Gastroesophageal sphincter (tissue), 4 donors: ENCODE measurements at regions not wholly inside any gene's neighbourhood (a gene's known extent, or its start where the extent isn't known, plus 50 kb on each side); places are given as distances from the start of the nearest gene placed in this dataset.

Experiments used
- ATAC-seq: fragments of 150-250 bp; one replicate; pipeline ENCODE4 v1.9.1; 2016; ENCODE audit warnings: mild to moderate bottlenecking, moderate library complexity
- H3K27ac ChIP-seq, 4 donors: fragments of 200-600 bp; sonication (generic) in 3 of 4; 1 replicate in 3 of 4; 2 replicates in 1 of 4; pipeline ENCODE4 v1.5.1; 2016 to 2019
- H3K27me3 ChIP-seq: fragments of 200-600 bp; sonication (generic); one replicate; pipeline ENCODE4 v1.5.1; 2019
- H3K36me3 ChIP-seq, 2 donors: fragments of 200-600 bp; sonication (generic); one replicate each; pipeline ENCODE4 v1.5.1; 2019; ENCODE audit warnings: control low read depth in 1 of 2
- H3K4me1 ChIP-seq, 3 donors: fragments of 200-600 bp; sonication (generic); 1 replicate in 2 of 3; 2 replicates in 1 of 3; pipeline ENCODE4 v1.5.1; 2016 to 2019; ENCODE audit warnings: control low read depth in 2 of 3
- H3K4me3 ChIP-seq, 2 donors: fragments of 200-600 bp; sonication (generic); one replicate each; pipeline ENCODE4 v1.5.1; 2019; ENCODE audit warnings: mild to moderate bottlenecking in 1 of 2, moderate library complexity in 1 of 2
- H3K9me3 ChIP-seq, 3 donors: fragments of 200-600 bp; sonication (generic); one replicate each; pipeline ENCODE4 v1.5.1; 2017 to 2019; ENCODE audit warnings: control low read depth in 2 of 3
- CTCF ChIP-seq, 4 experiments: fragments of 200-600 bp in 2 of 4; fragments of 450-650 bp in 2 of 4; sonication (generic) in 1 of 4; IDR thresholded peaks; one replicate each; pipeline ENCODE4 v1.5.1; 2017 to 2019; ENCODE audit warnings: antibody characterized with exemption in 4 of 4, mild to moderate bottlenecking in 2 of 4, moderate library complexity in 2 of 4
- EP300 ChIP-seq: sonication (generic); formaldehyde crosslinking; IDR thresholded peaks from one replicate; pipeline ENCODE4 v1.6.1; 2017; ENCODE audit warnings: antibody characterized with exemption, mild to moderate bottlenecking
- POLR2A ChIP-seq, 2 donors: fragments of 450-650 bp; IDR thresholded peaks; one replicate each; pipeline ENCODE4 v1.6.1; 2017; ENCODE audit warnings: antibody characterized with exemption in 2 of 2, mild to moderate bottlenecking in 2 of 2, moderate library complexity in 1 of 2
- POLR2AphosphoS5 ChIP-seq: sonication (generic); formaldehyde crosslinking; IDR thresholded peaks from one replicate; pipeline ENCODE4 v1.6.1; 2017; ENCODE audit warnings: antibody characterized with exemption
- WGBS, 2 donors: methylation state at CpG; one replicate each; pipeline ENCODE4 v1.1.5; 2018; ENCODE audit warnings: low coverage in 1 of 2; 5-methylcytosine and 5-hydroxymethylcytosine counted together

GRCh38 chr6:26223228-26223627, 136.0 kb downstream of the HFE start:
- TF ChIP-seq POLR2AphosphoS5 = no peak
- no peak for TF ChIP-seq EP300
- no peak for TF ChIP-seq CTCF (IDR thresholded peaks at IDR 0.05)
- no peak for TF ChIP-seq POLR2A (IDR thresholded peaks at IDR 0.05)
- Histone ChIP-seq H3K27ac (peak overlapping the region; percentile 83 to 93 (median 86)), H3K9me3 (peaks cover 0 to 7% (median 0%) of the 10 kb centered on the region in 3 donors), H3K4me1 (peaks cover 0 to 19% (median 0%) of the 10 kb centered on the region in 3 donors), H3K4me3 (peak overlapping the region; percentile 51 to 77), H3K27me3 (peaks cover 44% of the 10 kb centered on the region), H3K36me3 (peaks cover 0 to 4% of the 10 kb centered on the region in 2 donors)
- ATAC-seq = no peak
- WGBS, 2 donors = 0 to 3% methylated on average over 7 of the region's 7 CpGs

DNA sequence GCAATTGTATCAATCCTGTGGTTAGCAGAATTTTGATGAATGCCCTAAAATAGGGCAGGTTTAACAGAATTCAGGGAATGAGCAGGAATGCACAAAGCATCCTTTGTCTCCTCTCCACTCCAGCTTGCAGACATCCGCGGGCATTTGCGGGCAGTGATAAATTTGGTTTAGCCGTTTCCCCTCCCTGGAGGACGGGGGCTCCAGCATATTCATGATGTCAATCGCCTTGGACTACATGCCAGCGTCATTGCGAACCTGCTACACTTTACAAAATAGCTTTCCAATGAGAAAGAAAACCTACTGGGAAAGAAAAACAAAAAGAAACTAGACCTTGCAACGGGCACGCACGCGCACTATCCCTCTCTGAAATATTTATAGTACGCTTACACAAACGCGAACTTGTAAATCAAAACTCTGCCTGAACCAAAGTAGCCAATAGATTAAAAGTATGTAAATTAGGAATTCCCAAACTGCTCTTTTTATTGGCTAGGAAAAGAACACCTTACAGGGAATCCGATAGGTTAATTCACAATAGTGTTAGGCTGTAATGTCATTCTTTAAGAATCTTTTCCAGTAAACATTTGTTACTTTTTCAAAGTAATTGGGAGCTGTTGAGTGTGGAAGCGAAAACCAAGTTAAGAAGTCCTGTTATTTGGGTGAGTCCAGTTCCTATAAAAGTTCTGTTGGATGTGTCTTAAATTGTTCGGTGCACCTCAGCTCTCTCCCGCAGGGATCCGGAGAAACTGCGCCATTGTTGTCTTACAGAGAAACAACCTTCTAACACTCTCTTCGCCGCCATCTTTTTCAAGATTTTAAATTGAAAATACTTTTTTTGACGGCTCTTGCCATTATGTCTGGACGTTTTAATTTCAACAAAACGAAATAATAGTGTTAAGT, 136.7 kb downstream of the HFE start:
- H3K36me3 ChIP-seq = peaks cover 0 to 4% of the 10 kb centered on the region in 2 donors
- H3K4me1 ChIP-seq = peaks cover 0 to 17% (median 0%) of the 10 kb centered on the region in 3 donors
- H3K27ac ChIP-seq = peak overlapping the region; percentile 83 to 93 (median 86)
- peak overlapping the region; percentile 51 to 77 for H3K4me3 ChIP-seq
- peak; percentile 92 for ATAC-seq
- WGBS, 2 donors = 0 to 1% methylated on average over 22 to 25 of the region's 26 CpGs
- peaks cover 0 to 7% (median 0%) of the 10 kb centered on the region in 3 donors for H3K9me3 ChIP-seq
- TF ChIP-seq POLR2A (IDR thresholded peaks at IDR 0.05) = peak; percentile 16 to 52
- TF ChIP-seq EP300 = no peak
- TF ChIP-seq POLR2AphosphoS5 = peak; percentile 82
- peak in 1 of 4 experiments; percentile 7 for TF ChIP-seq CTCF (IDR thresholded peaks at IDR 0.05)
- peaks cover 44% of the 10 kb centered on the region for H3K27me3 ChIP-seq

DNA sequence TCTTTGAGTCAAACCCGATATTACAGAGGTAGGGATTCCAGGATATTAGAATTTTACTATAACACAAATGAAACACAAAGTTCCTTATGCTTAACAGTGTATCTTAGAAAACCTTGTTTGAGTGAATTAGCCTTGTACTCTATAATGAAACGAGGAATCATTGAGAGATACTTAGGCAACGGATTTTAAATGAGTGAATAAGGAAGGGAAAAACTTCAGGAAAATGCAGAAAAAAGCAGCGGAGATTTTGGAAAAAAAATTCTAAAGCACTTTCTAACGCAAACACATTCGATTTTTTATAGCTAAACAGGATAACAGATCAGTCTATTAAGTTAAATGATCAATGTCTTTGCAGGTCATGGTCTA, 137.3 kb downstream of the HFE start:
- Histone ChIP-seq H3K9me3 (peaks cover 0 to 7% (median 0%) of the 10 kb centered on the region in 3 donors), H3K36me3 (peaks cover 0 to 4% of the 10 kb centered on the region in 2 donors), H3K4me3 (peak overlapping the region; percentile 51 to 77), H3K27ac (peak overlapping the region; percentile 83 to 93 (median 86)), H3K4me1 (peaks cover 0 to 17% (median 0%) of the 10 kb centered on the region in 3 donors), H3K27me3 (peaks cover 46% of the 10 kb centered on the region)
- 2 to 5% methylated on average over 6 of the region's 6 CpGs for WGBS, 2 donors
- TF ChIP-seq EP300 = no peak
- TF ChIP-seq CTCF (IDR thresholded peaks at IDR 0.05) = no peak
- no peak for TF ChIP-seq POLR2A (IDR thresholded peaks at IDR 0.05)
- TF ChIP-seq POLR2AphosphoS5 = no peak
- ATAC-seq = no peak

GRCh38 chr6:26224940-26225847, 138.0 kb downstream of the HFE start:
- peaks cover 0 to 17% (median 0%) of the 10 kb centered on the region in 3 donors for H3K4me1 ChIP-seq
- peaks cover 0 to 4% of the 10 kb centered on the region in 2 donors for H3K36me3 ChIP-seq
- peak; percentile 16 for ATAC-seq
- TF ChIP-seq POLR2A (IDR thresholded peaks at IDR 0.05) = no peak
- no peak for TF ChIP-seq EP300
- peak; percentile 7 for TF ChIP-seq POLR2AphosphoS5
- peak in 1 of 4 experiments; percentile 7 for TF ChIP-seq CTCF (IDR thresholded peaks at IDR 0.05)
- peaks cover 51% of the 10 kb centered on the region for H3K27me3 ChIP-seq
- H3K27ac ChIP-seq = peak overlapping the region; percentile 83 to 93 (median 86)
- 29 to 46% methylated on average over 10 to 16 of the region's 51 CpGs for WGBS, 2 donors
- peak overlapping the region; percentile 51 to 77 for H3K4me3 ChIP-seq
- peaks cover 0 to 7% (median 0%) of the 10 kb centered on the region in 3 donors for H3K9me3 ChIP-seq
